Progenitor cell of endocrine pancreas (in vitro differentiated cells): ENCODE measurements at regions not wholly inside any gene's neighbourhood (a gene's known extent, or its start where the extent isn't known, plus 50 kb on each side); places are given as distances from the start of the nearest gene placed in this dataset.
"Not testable (repeated sequence)": the region's sequence is repeated elsewhere in the genome, so short reads cannot be mapped to it uniquely, and the experiment has no call there.

Experiments
- DNase-seq: peaks from one replicate; pipeline ENCODE4 v3.0.0; 2021; ENCODE audit warnings: low spot score; ENCODE audit not compliant: unreplicated experiment
- H3K27ac Mint-ChIP-seq: 2 replicates; pipeline ENCODE4 v1.8.0; 2021; ENCODE audit warnings: mild to moderate bottlenecking, moderate library complexity, mixed read lengths
- H3K27me3 Mint-ChIP-seq: 2 replicates; pipeline ENCODE4 v1.8.0; 2021; ENCODE audit warnings: mixed read lengths
- H3K36me3 Mint-ChIP-seq: 2 replicates; pipeline ENCODE4 v1.8.0; 2022; ENCODE audit warnings: mixed read lengths; ENCODE audit not compliant: insufficient read depth
- H3K4me1 Mint-ChIP-seq: 2 replicates; pipeline ENCODE4 v1.8.0; 2021; ENCODE audit warnings: low read depth, mixed read lengths
- H3K4me3 Mint-ChIP-seq: 2 replicates; pipeline ENCODE4 v1.8.0; 2021; ENCODE audit warnings: low read depth, mild to moderate bottlenecking, moderate library complexity, mixed read lengths
- H3K9me3 Mint-ChIP-seq: 2 replicates; pipeline ENCODE4 v1.8.0; 2021; ENCODE audit warnings: low read depth, mixed read lengths
- CTCF ChIP-seq: fragments of 200-600 bp; sonication (generic); IDR thresholded peaks from one replicate; pipeline ENCODE4 v1.5.0; 2021; ENCODE audit warnings: antibody characterized with exemption, mild to moderate bottlenecking; ENCODE audit not compliant: unreplicated experiment

DNA sequence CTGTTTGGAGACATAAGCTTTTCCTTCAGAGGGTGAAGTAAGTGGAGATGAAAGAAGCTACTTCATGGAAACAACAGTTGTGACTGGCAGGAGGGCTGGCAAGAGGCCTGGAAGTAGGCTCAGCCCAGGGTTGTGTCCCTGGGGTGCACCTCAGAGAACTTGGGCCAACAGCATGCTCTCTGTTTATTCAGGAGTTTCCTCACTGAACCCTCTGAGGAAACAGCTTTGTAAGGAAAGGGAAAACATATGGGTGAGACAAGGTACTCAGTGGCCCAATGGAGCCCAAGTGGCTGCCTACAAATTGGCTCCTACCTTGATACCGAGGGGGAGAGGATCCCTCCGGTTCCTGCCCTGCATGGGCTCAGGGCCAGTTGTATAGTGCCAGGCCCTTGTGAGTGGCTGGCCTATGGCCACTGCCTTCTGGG, 115.5 kb upstream of the ITGA6 start:
- Mint-ChIP-seq H3K4me3 (no peak overlapping the region), H3K4me1 (no peaks in the 10 kb centered on the region), H3K36me3 (no peaks in the 10 kb centered on the region), H3K9me3 (no peaks in the 10 kb centered on the region), H3K27ac (no peak overlapping the region), H3K27me3 (peaks cover 2% of the 10 kb centered on the region)
- DNase-seq: no peak
- no peak for TF ChIP-seq CTCF

- no peak for DNase-seq
- H3K4me3 Mint-ChIP-seq: no peak overlapping the region
These were observed 113.6 kb upstream of the ITGA6 start for GRCh38 chr2:172313715-172314341.

DNA sequence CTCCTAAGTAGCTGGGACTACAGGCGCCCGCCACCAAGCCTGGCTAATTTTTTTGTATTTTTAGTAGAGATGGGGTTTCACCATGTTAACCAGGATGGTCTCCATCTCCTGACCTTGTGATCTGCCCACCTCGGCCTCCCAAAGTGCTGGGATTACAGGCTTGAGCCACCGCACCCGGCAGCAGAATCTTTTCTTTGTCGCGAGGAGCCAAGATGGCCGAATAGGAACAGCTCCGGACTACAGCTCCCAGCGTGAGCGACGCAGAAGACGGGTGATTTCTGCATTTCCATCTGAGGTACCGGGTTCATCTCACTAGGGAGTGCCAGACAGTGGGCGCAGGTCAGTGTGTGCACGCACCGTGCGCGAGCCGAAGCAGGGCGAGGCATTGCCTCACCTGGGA, 112.3 kb upstream of the ITGA6 start:
- not testable (repeated sequence) for H3K27ac Mint-ChIP-seq, H3K4me3 Mint-ChIP-seq, H3K36me3 Mint-ChIP-seq, H3K4me1 Mint-ChIP-seq, DNase-seq, H3K27me3 Mint-ChIP-seq, H3K9me3 Mint-ChIP-seq

More at GRCh38 chr2:172313715-172314341, 113.6 kb upstream of the ITGA6 start:
- no peaks in the 10 kb centered on the region for H3K9me3 Mint-ChIP-seq
- TF ChIP-seq CTCF: no peak
- no peaks in the 10 kb centered on the region for H3K36me3 Mint-ChIP-seq
- no peaks in the 10 kb centered on the region for H3K4me1 Mint-ChIP-seq
- H3K27ac Mint-ChIP-seq: no peak overlapping the region
- H3K27me3 Mint-ChIP-seq: no peaks in the 10 kb centered on the region

GRCh38 chr2:172322049-172322448, 105.3 kb upstream of the ITGA6 start:
- no peak for TF ChIP-seq CTCF
- no peak overlapping the region for H3K4me3 Mint-ChIP-seq
- peaks cover 4% of the 10 kb centered on the region for H3K9me3 Mint-ChIP-seq
- no peaks in the 10 kb centered on the region for H3K36me3 Mint-ChIP-seq
- no peaks in the 10 kb centered on the region for H3K4me1 Mint-ChIP-seq
- no peak for DNase-seq
- H3K27me3 Mint-ChIP-seq: peaks cover 3% of the 10 kb centered on the region
- no peak overlapping the region for H3K27ac Mint-ChIP-seq

DNA sequence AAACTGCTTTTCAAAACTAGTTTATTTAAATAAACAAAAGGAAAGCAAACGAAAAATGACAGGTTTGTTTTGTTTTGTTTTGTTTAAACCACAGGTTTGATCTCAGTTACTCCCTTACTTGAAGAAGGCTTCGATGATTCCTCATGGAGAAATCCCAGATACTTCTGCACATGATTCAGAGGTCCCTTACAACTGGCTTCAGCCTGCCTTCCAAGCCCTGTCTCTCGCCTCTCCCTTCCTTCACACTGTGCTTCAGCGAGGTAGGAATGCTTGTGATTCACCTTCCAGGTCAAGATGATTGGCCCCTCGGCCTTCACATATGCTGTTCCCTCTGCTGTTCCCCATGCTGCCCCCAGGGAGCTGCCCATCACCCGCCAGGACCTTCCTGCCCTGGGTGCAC, 104.1 kb upstream of the ITGA6 start:
- no peak overlapping the region for H3K4me3 Mint-ChIP-seq

More for the DNA sequence above, 104.1 kb upstream of the ITGA6 start:
- H3K4me1 Mint-ChIP-seq: no peaks in the 10 kb centered on the region
- H3K9me3 Mint-ChIP-seq: peaks cover 4% of the 10 kb centered on the region
- DNase-seq: no peak
- H3K27me3 Mint-ChIP-seq: peaks cover 3% of the 10 kb centered on the region
- no peak for TF ChIP-seq CTCF
- no peak overlapping the region for H3K27ac Mint-ChIP-seq
- no peaks in the 10 kb centered on the region for H3K36me3 Mint-ChIP-seq
